ENCODE measurements at regions not wholly inside any gene's neighbourhood (a gene's known extent, or its start where the extent isn't known, plus 50 kb on each side); places are given as distances from the start of the nearest gene placed in this dataset.

GRCh38 chr9:19555214-19555613 is 146.4 kb downstream of the ACER2 start:
- intact Hi-C loops (cut with DNase I) = no loop called here
- Histone ChIP-seq H3K27me3 (no peaks in the 10 kb centered on the region), H3K27ac (no peak overlapping the region), H3K9me3 (replicated peaks in 1 of 3) (no peaks in the 10 kb centered on the region), H3K4me3 (no peak overlapping the region), H3K36me3 (replicated peaks in 1 of 2) (no peaks in the 10 kb centered on the region), H3K4me1 (replicated peaks in 1 of 2) (peaks cover 0 to 6% of the 10 kb centered on the region in 2 donors)
- TF ChIP-seq CTCF (IDR thresholded peaks at IDR 0.05) (no peak), POLR2A (IDR thresholded peaks at IDR 0.05) (no peak)
- WGBS, 4 donors = 64 to 91% (median 79%) methylated on average over 4 of the region's 4 CpGs
- no peak for DNase-seq

- intact Hi-C loops (cut with DNase I) = no loop called here
- no peak overlapping the region for H3K4me3 ChIP-seq
- H3K27ac ChIP-seq = no peak overlapping the region
- H3K9me3 ChIP-seq (replicated peaks in 1 of 3) = no peaks in the 10 kb centered on the region
- WGBS, 4 donors = 76 to 81% (median 78%) methylated on average over 4 of the region's 4 CpGs
- no peak for DNase-seq
- no peaks in the 10 kb centered on the region for H3K36me3 ChIP-seq (replicated peaks in 1 of 2)
- TF ChIP-seq POLR2A (IDR thresholded peaks at IDR 0.05) = no peak
- no peak for TF ChIP-seq CTCF (IDR thresholded peaks at IDR 0.05)
- H3K27me3 ChIP-seq = no peaks in the 10 kb centered on the region
- H3K4me1 ChIP-seq (replicated peaks in 1 of 2) = peaks cover 0 to 6% of the 10 kb centered on the region in 2 donors
Observed at GRCh38 chr9:19554529-19554928, 145.7 kb downstream of the ACER2 start.

DNA sequence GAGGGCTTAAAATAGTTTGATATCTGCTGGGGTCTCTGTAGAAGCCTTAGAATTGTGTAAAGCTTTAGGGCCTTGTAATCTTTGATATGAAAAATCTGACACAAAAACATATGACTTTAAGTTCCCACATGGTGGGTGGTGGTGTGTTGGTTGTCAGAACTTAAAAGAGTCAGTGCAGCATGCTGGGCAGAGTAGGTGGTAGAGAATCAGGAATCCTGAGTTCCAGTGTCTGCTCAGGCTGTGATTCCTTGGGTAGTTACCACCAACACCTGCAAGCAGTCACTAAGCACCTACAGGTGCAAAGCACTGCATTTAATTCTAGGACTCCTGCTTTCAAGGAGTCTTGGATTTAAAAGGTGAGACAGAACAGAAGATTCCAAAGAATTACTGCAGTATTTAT is 144.6 kb downstream of the ACER2 start:
- H3K9me3 ChIP-seq (replicated peaks in 1 of 3) = no peaks in the 10 kb centered on the region
- peaks cover 0 to 6% of the 10 kb centered on the region in 2 donors for H3K4me1 ChIP-seq (replicated peaks in 1 of 2)
- H3K27ac ChIP-seq = no peak overlapping the region
- no peaks in the 10 kb centered on the region for H3K36me3 ChIP-seq (replicated peaks in 1 of 2)
- TF ChIP-seq CTCF (IDR thresholded peaks at IDR 0.05) (no peak), POLR2A (IDR thresholded peaks at IDR 0.05) (no peak)
- no peak overlapping the region for H3K4me3 ChIP-seq
- H3K27me3 ChIP-seq = no peaks in the 10 kb centered on the region
- intact Hi-C loops (cut with DNase I) = no loop called here
- no peak for DNase-seq

GRCh38 chr9:19552282-19553105 is 143.7 kb downstream of the ACER2 start:
- Histone ChIP-seq H3K4me1 (replicated peaks in 1 of 2) (peaks cover 0 to 6% of the 10 kb centered on the region in 2 donors), H3K27ac (no peak overlapping the region), H3K36me3 (replicated peaks in 1 of 2) (no peaks in the 10 kb centered on the region), H3K27me3 (no peaks in the 10 kb centered on the region), H3K9me3 (replicated peaks in 1 of 3) (no peaks in the 10 kb centered on the region), H3K4me3 (no peak overlapping the region)
- no peak for TF ChIP-seq POLR2A (IDR thresholded peaks at IDR 0.05)
- no peak for TF ChIP-seq CTCF (IDR thresholded peaks at IDR 0.05)
- DNase-seq = no peak
- 58 to 65% (median 64%) methylated on average over 3 of the region's 3 CpGs for WGBS, 4 donors
- intact Hi-C loops (cut with DNase I) = no loop called here
